ENCODE measurements at regions not wholly inside any gene's neighbourhood (a gene's known extent, or its start where the extent isn't known, plus 50 kb on each side); places are given as distances from the start of the nearest gene placed in this dataset.

DNA sequence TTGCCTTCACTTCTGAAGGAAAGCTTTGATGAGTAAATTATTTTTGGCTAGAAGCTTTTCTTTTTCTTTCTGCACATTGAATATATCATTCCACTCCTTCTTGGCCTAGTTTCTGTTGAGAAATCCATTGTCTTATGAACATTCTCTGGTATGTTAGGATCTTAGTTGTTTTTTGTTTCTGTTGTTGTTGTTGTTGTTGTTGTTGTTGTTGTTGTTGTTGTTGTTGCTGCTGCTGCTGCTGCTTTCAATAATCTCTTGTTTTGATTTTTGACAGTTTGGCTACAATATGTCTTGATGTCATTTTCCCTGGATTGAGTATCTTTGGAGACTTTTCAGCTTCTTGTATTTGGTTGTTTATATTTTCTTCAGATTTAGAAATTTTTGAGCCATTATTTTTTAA is 836.5 kb upstream of the MAN1A1 start:
- Histone ChIP-seq H3K4me3 (ENCODE audit: low read length) (no peak overlapping the region), H3K9me3 (ENCODE audit: low read length) (no peaks in the 10 kb centered on the region), H3K9me2 (ENCODE audit: insufficient read depth, low read length) (no peaks in the 10 kb centered on the region), H2AFZ (ENCODE audit: low read depth, low read length) (no peak overlapping the region), H3K36me3 (ENCODE audit: insufficient read depth, low read length) (no peaks in the 10 kb centered on the region), H3K4me2 (ENCODE audit: low read length) (no peak overlapping the region), H3K79me2 (replicated peaks; ENCODE audit: insufficient read depth, low read length) (no peaks in the 10 kb centered on the region), H4K20me1 (ENCODE audit: insufficient read depth) (no peaks in the 10 kb centered on the region), H3F3A (ENCODE audit: insufficient read depth, low read length, poor library complexity, severe bottlenecking) (no peaks in the 10 kb centered on the region), H3K9ac (ENCODE audit: low read length) (no peak overlapping the region), H3K27ac (ENCODE audit: low read length) (no peak overlapping the region), H3K27me3 (ENCODE audit: insufficient read depth, low read depth, low read length) (no peaks in the 10 kb centered on the region)
- TF ChIP-seq SMC3 (conservative IDR thresholded peaks at IDR 0.05; ENCODE audit: poor library complexity) (no peak), EP300 (conservative IDR thresholded peaks at IDR 0.05; ENCODE audit: poor library complexity, severe bottlenecking) (no peak), EZH2 (IDR thresholded peaks at IDR 0.05; ENCODE audit: borderline replicate concordance, insufficient read depth, low read length, poor library complexity, severe bottlenecking) (no peak), RAD21 (conservative IDR thresholded peaks at IDR 0.05) (no peak), TAF1 (IDR thresholded peaks at IDR 0.05; ENCODE audit: low read depth) (no peak), POLR2AphosphoS5 (IDR thresholded peaks at IDR 0.05) (no peak), MXI1 (conservative IDR thresholded peaks at IDR 0.05; ENCODE audit: poor library complexity, severe bottlenecking) (no peak)
- TF ChIP-seq, protein P1, sequence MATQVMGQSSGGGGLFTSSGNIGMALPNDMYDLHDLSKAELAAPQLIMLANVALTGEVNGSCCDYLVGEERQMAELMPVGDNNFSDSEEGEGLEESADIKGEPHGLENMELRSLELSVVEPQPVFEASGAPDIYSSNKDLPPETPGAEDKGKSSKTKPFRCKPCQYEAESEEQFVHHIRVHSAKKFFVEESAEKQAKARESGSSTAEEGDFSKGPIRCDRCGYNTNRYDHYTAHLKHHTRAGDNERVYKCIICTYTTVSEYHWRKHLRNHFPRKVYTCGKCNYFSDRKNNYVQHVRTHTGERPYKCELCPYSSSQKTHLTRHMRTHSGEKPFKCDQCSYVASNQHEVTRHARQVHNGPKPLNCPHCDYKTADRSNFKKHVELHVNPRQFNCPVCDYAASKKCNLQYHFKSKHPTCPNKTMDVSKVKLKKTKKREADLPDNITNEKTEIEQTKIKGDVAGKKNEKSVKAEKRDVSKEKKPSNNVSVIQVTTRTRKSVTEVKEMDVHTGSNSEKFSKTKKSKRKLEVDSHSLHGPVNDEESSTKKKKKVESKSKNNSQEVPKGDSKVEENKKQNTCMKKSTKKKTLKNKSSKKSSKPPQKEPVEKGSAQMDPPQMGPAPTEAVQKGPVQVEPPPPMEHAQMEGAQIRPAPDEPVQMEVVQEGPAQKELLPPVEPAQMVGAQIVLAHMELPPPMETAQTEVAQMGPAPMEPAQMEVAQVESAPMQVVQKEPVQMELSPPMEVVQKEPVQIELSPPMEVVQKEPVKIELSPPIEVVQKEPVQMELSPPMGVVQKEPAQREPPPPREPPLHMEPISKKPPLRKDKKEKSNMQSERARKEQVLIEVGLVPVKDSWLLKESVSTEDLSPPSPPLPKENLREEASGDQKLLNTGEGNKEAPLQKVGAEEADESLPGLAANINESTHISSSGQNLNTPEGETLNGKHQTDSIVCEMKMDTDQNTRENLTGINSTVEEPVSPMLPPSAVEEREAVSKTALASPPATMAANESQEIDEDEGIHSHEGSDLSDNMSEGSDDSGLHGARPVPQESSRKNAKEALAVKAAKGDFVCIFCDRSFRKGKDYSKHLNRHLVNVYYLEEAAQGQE (IDR thresholded peaks at IDR 0.05; ENCODE audit: borderline replicate concordance) = no peak
- TF ChIP-seq, protein P2, sequence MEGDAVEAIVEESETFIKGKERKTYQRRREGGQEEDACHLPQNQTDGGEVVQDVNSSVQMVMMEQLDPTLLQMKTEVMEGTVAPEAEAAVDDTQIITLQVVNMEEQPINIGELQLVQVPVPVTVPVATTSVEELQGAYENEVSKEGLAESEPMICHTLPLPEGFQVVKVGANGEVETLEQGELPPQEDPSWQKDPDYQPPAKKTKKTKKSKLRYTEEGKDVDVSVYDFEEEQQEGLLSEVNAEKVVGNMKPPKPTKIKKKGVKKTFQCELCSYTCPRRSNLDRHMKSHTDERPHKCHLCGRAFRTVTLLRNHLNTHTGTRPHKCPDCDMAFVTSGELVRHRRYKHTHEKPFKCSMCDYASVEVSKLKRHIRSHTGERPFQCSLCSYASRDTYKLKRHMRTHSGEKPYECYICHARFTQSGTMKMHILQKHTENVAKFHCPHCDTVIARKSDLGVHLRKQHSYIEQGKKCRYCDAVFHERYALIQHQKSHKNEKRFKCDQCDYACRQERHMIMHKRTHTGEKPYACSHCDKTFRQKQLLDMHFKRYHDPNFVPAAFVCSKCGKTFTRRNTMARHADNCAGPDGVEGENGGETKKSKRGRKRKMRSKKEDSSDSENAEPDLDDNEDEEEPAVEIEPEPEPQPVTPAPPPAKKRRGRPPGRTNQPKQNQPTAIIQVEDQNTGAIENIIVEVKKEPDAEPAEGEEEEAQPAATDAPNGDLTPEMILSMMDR (IDR thresholded peaks at IDR 0.05; ENCODE audit: poor library complexity, severe bottlenecking) = no peak

DNA sequence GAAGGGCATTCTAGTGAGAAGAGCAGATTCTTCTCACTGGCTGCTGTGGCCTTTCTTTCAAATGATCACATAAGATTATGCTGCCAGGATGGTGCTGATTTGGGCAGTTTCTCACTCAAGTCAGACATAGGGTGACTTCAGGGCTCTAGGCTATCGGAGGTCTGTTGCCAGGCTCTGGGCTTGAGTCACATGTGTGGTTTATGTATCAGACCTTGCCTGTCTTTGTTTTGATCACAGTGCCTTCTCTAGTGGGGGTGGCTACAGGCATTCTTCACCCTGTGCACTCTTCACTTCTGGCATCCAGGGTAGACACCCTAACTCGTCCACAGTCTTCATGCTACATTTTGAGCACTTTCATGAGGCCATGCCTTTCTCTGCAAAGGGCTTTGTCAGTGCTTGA is 823.7 kb upstream of the MAN1A1 start:
- H4K20me1 ChIP-seq (ENCODE audit: insufficient read depth) = no peaks in the 10 kb centered on the region
- no peak overlapping the region for H3K4me2 ChIP-seq (ENCODE audit: low read length)
- no peak overlapping the region for H2AFZ ChIP-seq (ENCODE audit: low read depth, low read length)
- H3K27me3 ChIP-seq (ENCODE audit: insufficient read depth, low read depth, low read length) = no peaks in the 10 kb centered on the region
- H3F3A ChIP-seq (ENCODE audit: insufficient read depth, low read length, poor library complexity, severe bottlenecking) = no peaks in the 10 kb centered on the region
- no peak overlapping the region for H3K4me3 ChIP-seq (ENCODE audit: low read length)
- H3K9ac ChIP-seq (ENCODE audit: low read length) = no peak overlapping the region
- TF ChIP-seq MXI1 (conservative IDR thresholded peaks at IDR 0.05; ENCODE audit: poor library complexity, severe bottlenecking) = no peak
- TF ChIP-seq EP300 (conservative IDR thresholded peaks at IDR 0.05; ENCODE audit: poor library complexity, severe bottlenecking) = no peak
- TF ChIP-seq SMC3 (conservative IDR thresholded peaks at IDR 0.05; ENCODE audit: poor library complexity) = no peak
- TF ChIP-seq TAF1 (IDR thresholded peaks at IDR 0.05; ENCODE audit: low read depth) = no peak
- TF ChIP-seq EZH2 (IDR thresholded peaks at IDR 0.05; ENCODE audit: borderline replicate concordance, insufficient read depth, low read length, poor library complexity, severe bottlenecking) = no peak
- TF ChIP-seq, protein P1 (IDR thresholded peaks at IDR 0.05; ENCODE audit: borderline replicate concordance) = no peak
- TF ChIP-seq, protein P2 (IDR thresholded peaks at IDR 0.05; ENCODE audit: poor library complexity, severe bottlenecking) = no peak
- no peak for TF ChIP-seq RAD21 (conservative IDR thresholded peaks at IDR 0.05)
- TF ChIP-seq POLR2AphosphoS5 (IDR thresholded peaks at IDR 0.05) = no peak
- no peaks in the 10 kb centered on the region for H3K79me2 ChIP-seq (replicated peaks; ENCODE audit: insufficient read depth, low read length)
- H3K9me3 ChIP-seq (ENCODE audit: low read length) = no peaks in the 10 kb centered on the region
- H3K9me2 ChIP-seq (ENCODE audit: insufficient read depth, low read length) = no peaks in the 10 kb centered on the region
- no peaks in the 10 kb centered on the region for H3K36me3 ChIP-seq (ENCODE audit: insufficient read depth, low read length)
- no peak overlapping the region for H3K27ac ChIP-seq (ENCODE audit: low read length)

All from neural cell (in vitro differentiated cells).